H1 (cell line): ENCODE measurements at regions not wholly inside any gene's neighbourhood (a gene's known extent, or its start where the extent isn't known, plus 50 kb on each side); places are given as distances from the start of the nearest gene placed in this dataset.

Experiments
- CTCF ChIA-PET: fragments of 300-600 bp; sonication (Branson Sonifier 250); formaldehyde crosslinking; loops from one replicate; lab custom pipeline; 2021; ENCODE audit not compliant: partially characterized antibody; lab: Charles Lee
- POLR2A ChIA-PET: fragments of 300-600 bp; sonication (Branson Sonifier 250); formaldehyde crosslinking; loops from one replicate; lab custom pipeline; 2021; ENCODE audit warnings: inconsistent platforms; ENCODE audit not compliant: partially characterized antibody; lab: Charles Lee
- DNase-seq, 2 experiments: peaks; one replicate each; pipeline versions ENCODE4 v3.0.0 to v3.0.0-alpha.2; 2010 to 2022; ENCODE audit warnings: low spot score in 2 of 2, low read depth in 1 of 2, mixed read lengths in 1 of 2
- FAIRE-seq: peaks from 2 replicates; lab custom pipeline; 2011; peaks lifted over from hg19 to GRCh38; lab: Jason Lieb, UNC
- H2AFZ ChIP-seq: 2 replicates; pipeline ENCODE4 v1.8.1; 2012; ENCODE audit warnings: low read length, inconsistent platforms
- H2AK5ac ChIP-seq: 2 replicates; pipeline ENCODE4 v1.6.1; 2013; ENCODE audit warnings: low read depth, low read length
- H2BK120ac ChIP-seq: replicated peaks from 2 replicates; pipeline ENCODE3; 2013; ENCODE audit warnings: low read depth, low read length, inconsistent platforms
- H2BK12ac ChIP-seq: 2 replicates; pipeline ENCODE4 v1.6.1; 2013; ENCODE audit warnings: low read depth, low read length
- H2BK15ac ChIP-seq: 2 replicates; pipeline ENCODE4 v1.6.1; 2013; ENCODE audit warnings: low read length
- H2BK20ac ChIP-seq: 2 replicates; pipeline ENCODE4 v1.6.1; 2013; ENCODE audit warnings: low read length
- H2BK5ac ChIP-seq: 2 replicates; pipeline ENCODE4 v1.6.1; 2013; ENCODE audit warnings: low read depth, low read length
- H3K14ac ChIP-seq: 2 replicates; pipeline ENCODE4 v1.6.1; 2013; ENCODE audit warnings: inconsistent platforms; ENCODE audit not compliant: insufficient read length
- H3K18ac ChIP-seq: 2 replicates; pipeline ENCODE4 v1.6.1; 2013; ENCODE audit warnings: low read length; ENCODE audit errors: extremely low read depth
- H3K23ac ChIP-seq: 2 replicates; pipeline ENCODE4 v1.6.1; 2013; ENCODE audit warnings: inconsistent platforms; ENCODE audit not compliant: insufficient read length
- H3K23me2 ChIP-seq: 2 replicates; pipeline ENCODE4 v1.6.1; 2013; ENCODE audit warnings: low read depth, low read length
- H3K27ac ChIP-seq: 2 replicates; pipeline ENCODE4 v1.6.1; 2011; ENCODE audit warnings: low read depth, low read length, inconsistent platforms
- H3K27me3 ChIP-seq, 4 experiments: replicated peaks in 1 of 4; 1 replicate in 1 of 4; 2 replicates in 3 of 4; pipeline versions ENCODE4 v1.6.1 to v1.8.1; 2011 to 2013; ENCODE audit warnings: low read length in 3 of 4, mild to moderate bottlenecking in 3 of 4, inconsistent platforms in 2 of 4, mixed read lengths in 2 of 4, moderate library complexity in 1 of 4; ENCODE audit not compliant: control insufficient read depth in 3 of 4, insufficient read depth in 3 of 4; ENCODE audit errors: extremely low read depth in 1 of 4
- H3K36me3 ChIP-seq, 4 experiments: 2 replicates each; pipeline versions ENCODE4 v1.6.1 to v1.8.1; 2011 to 2013; ENCODE audit warnings: mild to moderate bottlenecking in 4 of 4, low read length in 3 of 4, moderate library complexity in 2 of 4, control low read depth in 1 of 4, inconsistent platforms in 1 of 4; ENCODE audit not compliant: insufficient read depth in 4 of 4, control insufficient read depth in 2 of 4
- H3K4ac ChIP-seq: replicated peaks from 2 replicates; pipeline ENCODE3; 2013; ENCODE audit warnings: low read length, low read depth, mixed read lengths, inconsistent platforms; ENCODE audit not compliant: insufficient read length
- H3K4me1 ChIP-seq, 4 experiments: replicated peaks in 1 of 4; 1 replicate in 1 of 4; 2 replicates in 3 of 4; pipeline versions ENCODE4 v1.6.1 to v1.8.1; 2011 to 2013; ENCODE audit warnings: low read length in 3 of 4, inconsistent platforms in 2 of 4, mixed read lengths in 1 of 4; ENCODE audit not compliant: insufficient read depth in 4 of 4, control insufficient read depth in 3 of 4
- H3K4me2 ChIP-seq, 2 experiments: 2 replicates each; pipeline versions ENCODE4 v1.6.1 to v1.8.1; 2011 to 2013; ENCODE audit warnings: low read depth in 2 of 2, low read length in 2 of 2, control low read depth in 1 of 2, inconsistent platforms in 1 of 2, mild to moderate bottlenecking in 1 of 2; ENCODE audit not compliant: insufficient read depth in 1 of 2
- H3K4me3 ChIP-seq, 4 experiments: fragments of 200-600, 300-600 bp in 1 of 4; sonication (generic), shearing (Covaris generic), sonication (Bioruptor Twin) in 1 of 4; 2 replicates each; pipeline versions ENCODE4 v1.5.1 to v1.8.1; 2011 to 2016; ENCODE audit warnings: low read length in 4 of 4, low read depth in 3 of 4, control low read depth in 2 of 4, inconsistent platforms in 2 of 4, mild to moderate bottlenecking in 2 of 4, mixed read lengths in 1 of 4, moderate library complexity in 1 of 4; ENCODE audit not compliant: insufficient read depth in 2 of 4; ENCODE audit errors: extremely low read depth in 1 of 4
- H3K56ac ChIP-seq: replicated peaks from 2 replicates; pipeline ENCODE3; 2013; ENCODE audit warnings: low read depth, mild to moderate bottlenecking, mixed read lengths, low read length, inconsistent platforms; ENCODE audit not compliant: insufficient read length
- H3K79me1 ChIP-seq: 2 replicates; pipeline ENCODE4 v1.6.1; 2013; ENCODE audit warnings: low read depth, low read length, control low read depth
- H3K79me2 ChIP-seq, 2 experiments: 2 replicates each; pipeline versions ENCODE4 v1.6.1 to v1.8.1; 2012 to 2013; ENCODE audit warnings: low read length in 2 of 2, mild to moderate bottlenecking in 2 of 2, inconsistent platforms in 1 of 2; ENCODE audit not compliant: insufficient read depth in 2 of 2, control insufficient read depth in 1 of 2
- H3K9ac ChIP-seq, 4 experiments: replicated peaks in 1 of 4; 1 replicate in 1 of 4; 2 replicates in 3 of 4; pipeline versions ENCODE4 v1.6.1 to v1.8.1; 2011 to 2013; ENCODE audit warnings: low read depth in 3 of 4, low read length in 3 of 4, control low read depth in 2 of 4, mild to moderate bottlenecking in 2 of 4, moderate library complexity in 2 of 4, inconsistent platforms in 1 of 4; ENCODE audit errors: extremely low read depth in 1 of 4
- H3K9me3 ChIP-seq, 2 experiments: 2 replicates each; pipeline versions ENCODE4 v1.6.1 to v1.8.1; 2012 to 2013; ENCODE audit warnings: mild to moderate bottlenecking in 2 of 2, moderate library complexity in 2 of 2, control low read depth in 1 of 2, inconsistent platforms in 1 of 2, low read depth in 1 of 2, low read length in 1 of 2, mixed read lengths in 1 of 2; ENCODE audit not compliant: insufficient read depth in 2 of 2
- H4K20me1 ChIP-seq, 2 experiments: replicated peaks in 1 of 2; 2 replicates each; pipeline versions ENCODE3 to v1.8.1; 2011 to 2013; ENCODE audit warnings: inconsistent platforms in 2 of 2, low read length in 2 of 2, mild to moderate bottlenecking in 1 of 2; ENCODE audit not compliant: insufficient read depth in 2 of 2, control insufficient read depth in 1 of 2
- H4K5ac ChIP-seq: 2 replicates; pipeline ENCODE4 v1.6.1; 2013; ENCODE audit warnings: low read length, low read depth, mixed read lengths, inconsistent platforms; ENCODE audit not compliant: insufficient read length
- H4K8ac ChIP-seq: 2 replicates; pipeline ENCODE4 v1.8.0; 2013; ENCODE audit warnings: mild to moderate bottlenecking, moderate library complexity, low read length, inconsistent platforms; ENCODE audit not compliant: insufficient read depth; ENCODE audit errors: extremely low read depth
- H4K91ac ChIP-seq: replicated peaks from 2 replicates; pipeline ENCODE3; 2013; ENCODE audit warnings: low read length, mixed read lengths, inconsistent platforms; ENCODE audit not compliant: insufficient read length
- BRCA1 ChIP-seq: IDR thresholded peaks from 2 replicates; pipeline ENCODE4 v1.6.1; 2012; ENCODE audit warnings: low read depth, low read length, improper control_type of control experiment
- EGR1 ChIP-seq: IDR thresholded peaks from 2 replicates; pipeline ENCODE4 v1.6.1; 2011; ENCODE audit warnings: low read depth, low read length, borderline replicate concordance
- GTF2F1 ChIP-seq: IDR thresholded peaks from 2 replicates; pipeline ENCODE4 v1.6.1; 2012; ENCODE audit warnings: low read depth, low read length, improper control_type of control experiment, borderline replicate concordance
- HDAC2 ChIP-seq, 2 experiments: fragments of 300-600 bp in 1 of 2; sonication (generic) in 1 of 2; IDR thresholded peaks; 2 replicates each; pipeline ENCODE4 v1.6.1; 2011 to 2012; ENCODE audit warnings: low read depth in 2 of 2, low read length in 2 of 2, mild to moderate bottlenecking in 2 of 2, moderate library complexity in 2 of 2, borderline replicate concordance in 1 of 2, inconsistent platforms in 1 of 2
- HDAC6 ChIP-seq: IDR thresholded peaks from one replicate; pipeline ENCODE4 v1.7.1; 2012; ENCODE audit warnings: low read depth, mild to moderate bottlenecking, inconsistent platforms, low read length, moderate library complexity
- PHF8 ChIP-seq: fragments of 200-600 bp; sonication (generic); conservative IDR thresholded peaks from 2 replicates; pipeline ENCODE4 v1.7.1; 2012; ENCODE audit warnings: low read depth, mild to moderate bottlenecking, inconsistent platforms, low read length, moderate library complexity
- RFX5 ChIP-seq: IDR thresholded peaks from 2 replicates; pipeline ENCODE4 v1.6.1; 2011; ENCODE audit warnings: low read depth, low read length, improper control_type of control experiment, borderline replicate concordance
- SRF ChIP-seq: IDR thresholded peaks from 2 replicates; pipeline ENCODE4 v1.6.1; 2011; ENCODE audit warnings: mild to moderate bottlenecking, low read depth, low read length, moderate library complexity
- WGBS, 2 experiments: shearing (Covaris generic) in 1 of 2; methylation state at CpG; one replicate each; pipeline versions ENCODE4 v1.1.6 to v1.1.7; 2013 to 2015; ENCODE audit warnings: low lambda C conversion rate in 2 of 2, mixed read lengths in 2 of 2, inconsistent platforms in 1 of 2, low coverage in 1 of 2, missing lambda C conversion rate in 1 of 2; ENCODE audit not compliant: insufficient replicate concordance in 2 of 2, insufficient coverage in 1 of 2, insufficient read length in 1 of 2; ENCODE audit errors: extremely low coverage in 1 of 2, missing lambda C conversion rate in 1 of 2; 5-methylcytosine and 5-hydroxymethylcytosine counted together

GRCh38 chr15:69743091-69743490 lies 290.5 kb downstream of the RPLP1 start:
- FAIRE-seq: no peak
- CTCF ChIA-PET: interaction anchor here (0.6 to 2.3 kb wide), 8 partner anchors 12 to 769 kb away, joined by 3 to 11 read pairs (median 3); no protein-coding TSS in a partner anchor

More at GRCh38 chr15:69743091-69743490, 290.5 kb downstream of the RPLP1 start:
- Histone ChIP-seq H3K27ac (no peak overlapping the region), H3K23me2 (no peaks in the 10 kb centered on the region), H2BK15ac (no peak overlapping the region), H3K4ac (no peak overlapping the region), H2AFZ (no peak overlapping the region), H2BK120ac (no peak overlapping the region), H3K4me3 (no peak overlapping the region), H2BK5ac (no peak overlapping the region), H4K5ac (no peak overlapping the region), H2BK12ac (no peak overlapping the region), H3K9me3 (peaks cover 4 to 6% of the 10 kb centered on the region in 2 experiments; a peak in 2 of 4 replicates), H3K4me2 (no peak overlapping the region), H3K14ac (no peak overlapping the region), H3K56ac (no peak overlapping the region), H3K79me2 (no peaks in the 10 kb centered on the region), H4K8ac (no peak overlapping the region), H3K18ac (no peak overlapping the region), H3K27me3 (no peaks in the 10 kb centered on the region), H3K9ac (no peak overlapping the region), H2AK5ac (no peak overlapping the region), H2BK20ac (no peak overlapping the region), H3K36me3 (no peaks in the 10 kb centered on the region), H3K23ac (no peak overlapping the region), H4K20me1 (no peaks in the 10 kb centered on the region), H3K4me1 (no peaks in the 10 kb centered on the region), H4K91ac (no peak overlapping the region), H3K79me1 (no peaks in the 10 kb centered on the region)
- DNase-seq: no peak
- POLR2A ChIA-PET: no interaction called here
- TF ChIP-seq SRF (no peak), HDAC2 (IDR thresholded peaks at IDR 0.05; ENCODE audit: borderline replicate concordance in 1 of 2, low read depth in 2 of 2, low read length in 2 of 2) (no peak), BRCA1 (no peak), PHF8 (no peak), EGR1 (no peak), RFX5 (no peak), GTF2F1 (no peak), HDAC6 (no peak)
- WGBS, 2 experiments: 93% methylated on average over 1 of the region's 1 CpG; no CpG with 5 or more reads in 1 of the 2 experiments
